SK-N-MC (cell line): ENCODE measurements at regions not wholly inside any gene's neighbourhood (a gene's known extent, or its start where the extent isn't known, plus 50 kb on each side); places are given as distances from the start of the nearest gene placed in this dataset.

Experiments used
- EZH2 ChIP-seq: fragments of 200-600 bp; sonication (generic); IDR thresholded peaks from one replicate; pipeline ENCODE4 v1.6.1; 2017; ENCODE audit warnings: antibody characterized with exemption
- FOXP2 ChIP-seq: optimal IDR thresholded peaks from 2 replicates; pipeline ENCODE3; 2011; ENCODE audit warnings: mild to moderate bottlenecking, moderate library complexity; ENCODE audit not compliant: insufficient read depth; ENCODE audit errors: extremely low read length, control extremely low read depth
- POLR2AphosphoS5 ChIP-seq: IDR thresholded peaks from 2 replicates; pipeline ENCODE4 v1.6.1; 2012; ENCODE audit warnings: mild to moderate bottlenecking, low read depth, low read length, borderline replicate concordance

DNA sequence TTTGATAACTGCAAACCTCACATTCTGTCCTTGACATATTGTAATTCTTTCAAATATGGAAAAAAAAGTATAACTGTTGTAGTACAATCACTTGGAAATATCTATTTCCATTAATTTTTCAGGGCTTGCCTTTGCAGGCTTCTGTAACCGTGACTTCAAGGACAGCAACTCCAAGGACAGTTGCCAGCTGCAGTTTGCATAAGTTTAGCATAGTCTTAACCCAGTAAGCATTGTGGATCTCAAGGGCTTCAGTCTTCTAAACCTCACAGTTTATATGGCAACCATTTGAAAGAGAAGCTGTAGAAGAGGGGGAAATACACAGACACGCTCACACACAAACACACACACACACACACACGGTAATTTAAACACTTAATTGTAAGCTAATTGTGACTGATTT lies 112.8 kb upstream of the GPR149 start:
- TF ChIP-seq POLR2AphosphoS5: no peak
- TF ChIP-seq EZH2: no peak
- no peak for TF ChIP-seq FOXP2
